K562 (cell line): ENCODE measurements at regions not wholly inside any gene's neighbourhood (a gene's known extent, or its start where the extent isn't known, plus 50 kb on each side); places are given as distances from the start of the nearest gene placed in this dataset.

Experiments
- ATAC-seq: fragments of 200-7000 bp; cut with Tn5 transposase; 3 replicates; pipeline ENCODE4 v1.9.1; 2020; ENCODE audit warnings: moderate library complexity
- BruUV-seq: library from RNA; stranded (reverse); fragments of 400-500 nt; replicated peaks from 2 replicates; lab custom pipeline; 2021; lab: Mats Ljungman, UMichigan
- CTCF ChIA-PET: fragments of 300-600 bp; formaldehyde crosslinking; extraction: SDS; loops from one replicate; lab custom pipeline; 2021; ENCODE audit warnings: low intra/inter-chr PET ratio; lab: Yijun Ruan, JAX
- POLR2A ChIA-PET: fragments of 300-600, 350-650 bp; sonication (Branson Sonifier 250); formaldehyde crosslinking; extraction: SDS; loops from one replicate; lab custom pipeline; 2021; ENCODE audit warnings: antibody characterized with exemption, inconsistent platforms; lab: Yijun Ruan, JAX
- DNase-seq, 4 experiments: peaks; one replicate each; pipeline versions ENCODE4 v3.0.0 to v3.0.0-alpha.2; 2011 to 2018; ENCODE audit warnings: low spot score in 3 of 4, mixed read lengths in 3 of 4; ENCODE audit errors: extremely low read depth in 1 of 4
- FAIRE-seq: peaks from 2 replicates; lab custom pipeline; 2011; peaks lifted over from hg19 to GRCh38; lab: Jason Lieb, UNC
- H2AFZ ChIP-seq: 2 replicates; pipeline ENCODE4 v1.6.0; 2011; ENCODE audit warnings: low read depth, low read length, control low read depth, inconsistent platforms
- H3K27ac ChIP-seq: fragments of 200-600 bp; 3 replicates; pipeline ENCODE4 v1.8.0; 2011; ENCODE audit warnings: low read depth, mild to moderate bottlenecking, control low read depth, inconsistent platforms, low read length, moderate library complexity, mixed read lengths; ENCODE audit errors: extremely low read depth
- H3K27me3 ChIP-seq, 2 experiments: fragments of 300-600 bp in 1 of 2; 2 replicates in 1 of 2; 3 replicates in 1 of 2; pipeline versions ENCODE4 v1.6.0 to v1.8.0; 2011; ENCODE audit warnings: inconsistent platforms in 2 of 2, low read length in 2 of 2, mild to moderate bottlenecking in 1 of 2, mixed read lengths in 1 of 2, moderate library complexity in 1 of 2; ENCODE audit not compliant: control insufficient read depth in 2 of 2, insufficient read depth in 2 of 2
- H3K36me3 ChIP-seq: fragments of 300-600 bp; 3 replicates; pipeline ENCODE4 v1.8.0; 2011; ENCODE audit warnings: mild to moderate bottlenecking, low read length, inconsistent platforms; ENCODE audit not compliant: control insufficient read depth, insufficient read depth
- H3K4me1 ChIP-seq, 2 experiments: fragments of 200-600 bp in 1 of 2; replicated peaks in 1 of 2; 2 replicates in 1 of 2; 3 replicates in 1 of 2; pipeline versions ENCODE4 v1.5.1 to v1.8.0; 2011; ENCODE audit warnings: inconsistent platforms in 2 of 2, low read length in 2 of 2, mild to moderate bottlenecking in 1 of 2, mixed read lengths in 1 of 2, moderate library complexity in 1 of 2; ENCODE audit not compliant: control insufficient read depth in 2 of 2, insufficient read depth in 2 of 2
- H3K4me2 ChIP-seq: 2 replicates; pipeline ENCODE4 v1.6.1; 2011; ENCODE audit warnings: low read length, control low read depth, inconsistent platforms, mixed read lengths; ENCODE audit not compliant: insufficient read depth
- H3K4me3 ChIP-seq: fragments of 200-600 bp; sonication (generic), shearing (Covaris generic); 2 replicates; pipeline ENCODE4 v1.5.1; 2016; ENCODE audit warnings: control low read depth, inconsistent platforms
- H3K79me2 ChIP-seq: fragments of 200-600 bp; 3 replicates; pipeline ENCODE4 v1.8.0; 2011; ENCODE audit warnings: low read length, inconsistent platforms; ENCODE audit not compliant: control insufficient read depth, insufficient read depth
- H3K9ac ChIP-seq, 2 experiments: 2 replicates each; pipeline versions ENCODE4 v1.6.0 to v1.6.1; 2011; ENCODE audit warnings: low read depth in 2 of 2, low read length in 2 of 2, control low read depth in 1 of 2, inconsistent platforms in 1 of 2, mild to moderate bottlenecking in 1 of 2, mixed read lengths in 1 of 2; ENCODE audit not compliant: insufficient read depth in 1 of 2
- H3K9me1 ChIP-seq: one replicate; pipeline ENCODE4 v1.6.0; 2011; ENCODE audit warnings: inconsistent platforms, mild to moderate bottlenecking, low read length, moderate library complexity; ENCODE audit not compliant: control insufficient read depth, insufficient read depth
- H3K9me3 ChIP-seq: replicated peaks from 2 replicates; pipeline ENCODE4 v1.5.1; 2011; ENCODE audit warnings: low read depth, low read length, inconsistent platforms; ENCODE audit not compliant: control insufficient read depth, insufficient read depth
- H4K20me1 ChIP-seq: replicated peaks from 2 replicates; pipeline ENCODE4 v1.6.1; 2011; ENCODE audit warnings: low read length, inconsistent platforms, mixed read lengths; ENCODE audit not compliant: control insufficient read depth, insufficient read depth
- BHLHE40 ChIP-seq: IDR thresholded peaks from 2 replicates; pipeline ENCODE4 v1.6.1; 2011; ENCODE audit warnings: low read length, improper control_type of control experiment
- E2F5 ChIP-seq: sonication (generic); formaldehyde crosslinking; IDR thresholded peaks from 2 replicates; pipeline ENCODE4 v1.8.0; 2022; ENCODE audit warnings: mild to moderate bottlenecking, missing genetic modification reagents
- EWSR1 ChIP-seq: fragments of 450-650 bp; IDR thresholded peaks from 2 replicates; pipeline ENCODE4 v1.6.1; 2018; ENCODE audit warnings: borderline replicate concordance, mild to moderate bottlenecking, low read depth, moderate library complexity; ENCODE audit not compliant: partially characterized antibody
- MAFG ChIP-seq: fragments of 450-650 bp; conservative IDR thresholded peaks from 2 replicates; pipeline ENCODE4 v1.6.1; 2016; ENCODE audit warnings: missing genetic modification characterization, missing compliant biosample characterization
- MBD1 ChIP-seq: fragments of 250-450 bp; sonication (Bioruptor Pico); IDR thresholded peaks from 2 replicates; pipeline ENCODE4 v1.8.0; 2022; ENCODE audit warnings: inconsistent platforms
- MBD2 ChIP-seq: sonication (generic); IDR thresholded peaks from 2 replicates; pipeline ENCODE4 v1.6.1; 2016; ENCODE audit warnings: low read depth, borderline replicate concordance
- NCOA2 ChIP-seq, 2 experiments: fragments of 450-650 bp; IDR thresholded peaks; 2 replicates each; pipeline ENCODE4 v1.6.1; 2018; ENCODE audit warnings: mild to moderate bottlenecking in 2 of 2, moderate library complexity in 1 of 2; ENCODE audit not compliant: partially characterized antibody in 2 of 2
- NFXL1 ChIP-seq: fragments of 450-650 bp; formaldehyde crosslinking; IDR thresholded peaks from 2 replicates; pipeline ENCODE4 v1.4.0; 2021; ENCODE audit warnings: mild to moderate bottlenecking
- PTBP1 ChIP-seq: fragments of 200-400 bp; formaldehyde crosslinking; IDR thresholded peaks from 2 replicates; pipeline ENCODE4 v1.6.1; 2017; ENCODE audit warnings: low read depth, low read length
- SMARCA5 ChIP-seq: fragments of 450-650 bp; IDR thresholded peaks from 2 replicates; pipeline ENCODE4 v1.6.1; 2016
- TAF7 ChIP-seq: fragments of 450-650 bp; IDR thresholded peaks from 2 replicates; pipeline ENCODE4 v1.6.1; 2016; ENCODE audit warnings: missing genetic modification characterization, missing compliant biosample characterization
- ZFX ChIP-seq: sonication (generic); formaldehyde crosslinking; IDR thresholded peaks from 2 replicates; pipeline ENCODE4 v1.8.0; 2022; ENCODE audit warnings: mild to moderate bottlenecking, missing genetic modification reagents, moderate library complexity
- WGBS: fragments of 100-300 bp; shearing (Covaris generic); methylation state at CpG from one replicate; pipeline ENCODE4 v1.1.6; 2016; ENCODE audit warnings: low coverage, mixed read lengths; ENCODE audit not compliant: insufficient coverage; ENCODE audit errors: missing lambda C conversion rate; 5-methylcytosine and 5-hydroxymethylcytosine counted together
- in situ Hi-C: fragments of 300-500 bp; cut with MboI; formaldehyde crosslinking; loops from 4 replicates; pipeline ENCODE4 v1.15.0; 2018; ENCODE audit warnings: inconsistent platforms, mixed read lengths
- intact Hi-C: fragments of 100-400 bp; cut with micrococcal nuclease; formaldehyde crosslinking; loops from 2 replicates; pipeline ENCODE4 v1.14.2; 2022

- 0% methylated on average over 2 of the region's 2 CpGs for WGBS
- intact Hi-C loops (no loop called here), in situ Hi-C loops (no loop called here)
- ATAC-seq (no peak), DNase-seq (no peak), FAIRE-seq (no peak)
- Histone ChIP-seq H3K27ac (no peak overlapping the region), H3K9ac (no peak overlapping the region), H3K36me3 (no peaks in the 10 kb centered on the region), H3K9me3 (no peaks in the 10 kb centered on the region), H4K20me1 (no peaks in the 10 kb centered on the region), H3K79me2 (no peaks in the 10 kb centered on the region), H3K4me3 (no peak overlapping the region), H3K9me1 (no peaks in the 10 kb centered on the region), H3K27me3 (no peaks in the 10 kb centered on the region), H2AFZ (no peak overlapping the region), H3K4me1 (no peaks in the 10 kb centered on the region), H3K4me2 (no peak overlapping the region)
- TF ChIP-seq TAF7 (tag) = no peak
- no peak for TF ChIP-seq MAFG (tag)
- TF ChIP-seq ZFX (CRISPR knock-in tag) = no peak
- TF ChIP-seq PTBP1 = no peak
- no peak for TF ChIP-seq MBD1
- no peak for TF ChIP-seq SMARCA5
- TF ChIP-seq MBD2 = no peak
- no peak for TF ChIP-seq E2F5
- TF ChIP-seq NFXL1 (CRISPR knock-in tag) = no peak
- TF ChIP-seq BHLHE40 = no peak
- no peak for TF ChIP-seq NCOA2 (IDR thresholded peaks at IDR 0.05; ENCODE audit: partially characterized antibody in 2 of 2)
- no peak for TF ChIP-seq EWSR1
- no TSS peak for BruUV-seq
- POLR2A ChIA-PET = no interaction called here
- CTCF ChIA-PET = no interaction called here
Observed at GRCh38 chr3:102170545-102170944, 264.3 kb upstream of the ZPLD1 start.
